ENCODE measurements at regions not wholly inside any gene's neighbourhood (a gene's known extent, or its start where the extent isn't known, plus 50 kb on each side); places are given as distances from the start of the nearest gene placed in this dataset.

GRCh38 chr10:78769526-78769925 lies 299.2 kb upstream of the ZMIZ1 start:
- no peak for DNase-seq (ENCODE audit: low read depth in 2 of 2)

DNA sequence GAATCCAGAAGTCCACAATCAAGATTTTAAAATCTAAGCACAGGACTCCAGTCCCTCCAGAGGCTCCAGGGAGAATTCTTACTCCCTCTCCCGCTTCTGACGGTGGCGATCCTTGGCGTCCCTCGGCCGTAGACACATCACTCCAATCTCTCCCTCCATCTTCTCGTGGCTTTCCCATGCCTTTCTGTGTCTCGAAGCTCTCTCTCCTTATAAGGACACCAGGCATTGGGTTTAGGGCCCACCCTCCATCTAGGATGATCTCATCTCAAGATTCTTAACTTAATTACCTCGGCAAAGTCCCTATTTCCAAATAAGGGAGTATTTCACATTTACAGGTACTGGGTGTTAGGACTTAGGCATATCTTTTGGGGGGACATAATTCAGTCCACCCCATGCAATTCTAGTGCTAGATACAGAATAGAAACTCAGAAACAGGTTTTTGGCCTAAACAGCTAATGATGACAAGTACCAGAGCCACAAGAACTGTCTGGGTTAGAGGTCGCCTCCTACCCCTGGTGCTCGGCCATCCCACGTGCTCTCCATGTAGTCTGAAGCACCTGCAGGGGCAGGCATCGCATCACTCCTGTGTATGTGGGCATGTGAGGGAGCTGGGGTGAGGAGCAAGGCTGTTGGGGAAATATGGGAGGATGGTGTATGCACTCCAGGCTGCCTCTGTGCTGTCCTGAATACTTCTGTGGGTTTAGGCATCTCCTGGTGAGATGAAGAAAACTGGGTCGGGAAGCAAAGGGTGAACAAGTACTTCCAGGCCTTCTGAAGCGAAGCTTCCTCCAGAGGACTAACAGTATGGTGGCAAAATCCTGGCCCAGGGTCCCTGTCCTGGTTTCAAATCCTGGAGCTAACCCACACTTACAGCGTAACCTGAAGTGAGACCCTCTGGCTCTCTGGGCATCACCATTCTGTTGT lies 298.3 kb upstream of the ZMIZ1 start:
- DNase-seq (ENCODE audit: low read depth in 2 of 2): peak in 1 of 2 experiments; percentile 47

DNA sequence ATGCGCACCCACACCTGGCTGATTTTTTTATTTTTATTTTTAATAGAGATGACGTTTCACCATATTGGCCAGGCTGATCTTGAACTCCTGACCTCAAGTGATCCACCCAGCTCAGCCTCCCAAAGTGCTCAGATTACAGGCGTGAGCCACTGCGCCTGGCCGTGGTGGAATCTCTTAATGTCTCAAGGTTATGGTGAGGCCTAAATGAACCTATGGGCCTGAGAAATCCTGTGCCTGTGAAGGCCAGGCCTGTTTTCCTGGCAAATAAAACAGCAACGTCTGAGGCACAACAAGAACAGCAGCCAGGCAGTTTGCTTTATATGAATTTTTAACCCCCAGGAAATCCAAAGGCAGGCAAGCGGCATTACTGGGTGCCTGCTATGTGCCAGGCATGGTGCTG lies 297.5 kb upstream of the ZMIZ1 start:
- DNase-seq (ENCODE audit: low read depth in 2 of 2): no peak

GRCh38 chr10:78771808-78772455 lies 296.8 kb upstream of the ZMIZ1 start:
- DNase-seq (ENCODE audit: low read depth in 2 of 2): no peak

GRCh38 chr10:78772486-78772885 lies 296.3 kb upstream of the ZMIZ1 start:
- no peak for DNase-seq (ENCODE audit: low read depth in 2 of 2)

DNA sequence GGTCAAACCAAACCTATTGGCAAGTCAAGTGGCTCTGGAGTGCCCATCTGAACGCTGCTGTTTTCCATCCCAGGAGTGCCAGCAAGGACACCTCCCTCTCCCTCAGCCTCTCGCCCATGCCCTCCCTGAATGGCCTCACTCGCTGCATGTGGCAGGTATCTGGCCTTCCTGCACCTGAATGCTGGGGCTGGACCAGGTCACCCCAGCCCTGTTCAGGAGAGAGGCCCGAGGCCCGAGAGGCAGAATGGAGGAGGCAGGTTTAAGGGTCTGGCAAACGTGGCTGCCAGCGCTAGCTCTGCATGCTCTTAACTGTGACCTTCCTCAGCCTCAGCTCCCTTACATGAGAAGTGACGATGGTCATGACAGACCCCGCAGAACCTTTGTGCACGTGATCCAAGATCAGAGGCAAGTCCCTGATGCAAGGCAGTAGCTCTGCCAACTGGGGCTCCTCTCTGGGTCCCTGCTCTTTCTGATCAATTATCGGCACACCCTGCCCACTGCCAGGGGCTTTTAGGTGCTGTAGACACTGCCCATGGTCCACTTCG lies 295.7 kb upstream of the ZMIZ1 start:
- DNase-seq (ENCODE audit: low read depth in 2 of 2): no peak

DNA sequence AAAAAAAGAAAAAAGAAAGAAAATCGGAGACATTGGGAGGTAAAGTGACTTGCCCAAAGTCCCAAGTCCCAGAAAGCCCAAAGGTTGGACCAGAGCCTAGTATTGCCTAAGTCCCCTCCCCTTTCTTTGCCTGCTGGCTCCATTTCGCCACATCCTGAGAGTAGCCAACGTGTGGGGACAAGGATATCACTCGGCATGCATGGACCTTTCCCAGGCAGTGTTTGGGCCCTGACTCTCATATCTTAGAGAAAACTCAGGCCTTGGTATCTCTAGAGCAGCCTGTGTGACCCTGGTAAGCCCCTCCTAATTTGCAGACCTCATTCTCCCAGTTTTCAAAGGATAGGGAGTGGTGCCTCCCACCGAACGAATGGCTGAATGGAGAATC lies 294.2 kb upstream of the ZMIZ1 start:
- no peak for DNase-seq (ENCODE audit: low read depth in 2 of 2)

GRCh38 chr10:78774999-78775711 lies 293.6 kb upstream of the ZMIZ1 start:
- no peak for DNase-seq (ENCODE audit: low read depth in 2 of 2)

- no peak for DNase-seq (ENCODE audit: low read depth in 2 of 2)
Measured at GRCh38 chr10:78775891-78776290, 292.9 kb upstream of the ZMIZ1 start.

DNA sequence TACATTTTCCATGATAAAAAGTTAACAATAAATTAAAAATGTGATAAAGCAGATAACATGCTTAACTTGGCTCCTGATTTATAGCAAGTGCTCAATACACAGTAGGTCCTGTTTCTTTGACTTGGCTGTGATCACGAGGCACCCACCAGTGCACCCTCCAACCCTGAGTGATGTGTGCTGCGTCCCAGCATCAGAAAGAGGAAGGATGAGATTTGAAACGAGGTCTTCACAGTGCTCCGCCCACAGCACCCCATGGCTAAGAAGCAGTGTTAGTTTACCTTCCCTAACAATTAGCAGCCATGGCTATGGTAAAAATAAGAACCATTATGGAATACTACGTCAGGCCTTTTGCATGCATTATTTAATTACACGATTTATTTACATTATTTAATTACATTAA lies 292.0 kb upstream of the ZMIZ1 start:
- DNase-seq (ENCODE audit: low read depth in 2 of 2): no peak

- no peak for DNase-seq (ENCODE audit: low read depth in 2 of 2)
Measured at GRCh38 chr10:78777466-78777865, 291.3 kb upstream of the ZMIZ1 start.

DNA sequence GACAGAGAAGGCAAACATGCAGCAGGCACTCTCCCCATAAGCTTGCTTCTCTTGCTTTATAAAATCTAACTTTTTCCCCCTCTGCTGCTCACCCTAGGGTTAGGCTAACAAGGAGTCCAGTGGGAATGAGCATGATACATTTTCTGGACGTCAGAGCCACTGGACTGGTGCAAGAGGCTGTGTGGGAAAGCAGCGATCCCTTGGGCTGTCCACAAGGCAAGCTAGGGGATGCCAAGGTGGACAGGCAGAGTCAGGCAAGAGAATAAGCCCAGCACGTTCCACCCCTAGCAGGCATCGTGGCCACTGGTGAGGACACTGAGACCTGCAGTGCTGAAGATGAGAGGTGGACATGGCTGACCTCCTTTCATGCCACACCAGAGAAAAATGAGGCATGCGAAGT lies 290.9 kb upstream of the ZMIZ1 start:
- no peak for DNase-seq (ENCODE audit: low read depth in 2 of 2)

- DNase-seq (ENCODE audit: low read depth in 2 of 2): no peak
Measured at GRCh38 chr10:78778444-78779338, 290.1 kb upstream of the ZMIZ1 start.

DNA sequence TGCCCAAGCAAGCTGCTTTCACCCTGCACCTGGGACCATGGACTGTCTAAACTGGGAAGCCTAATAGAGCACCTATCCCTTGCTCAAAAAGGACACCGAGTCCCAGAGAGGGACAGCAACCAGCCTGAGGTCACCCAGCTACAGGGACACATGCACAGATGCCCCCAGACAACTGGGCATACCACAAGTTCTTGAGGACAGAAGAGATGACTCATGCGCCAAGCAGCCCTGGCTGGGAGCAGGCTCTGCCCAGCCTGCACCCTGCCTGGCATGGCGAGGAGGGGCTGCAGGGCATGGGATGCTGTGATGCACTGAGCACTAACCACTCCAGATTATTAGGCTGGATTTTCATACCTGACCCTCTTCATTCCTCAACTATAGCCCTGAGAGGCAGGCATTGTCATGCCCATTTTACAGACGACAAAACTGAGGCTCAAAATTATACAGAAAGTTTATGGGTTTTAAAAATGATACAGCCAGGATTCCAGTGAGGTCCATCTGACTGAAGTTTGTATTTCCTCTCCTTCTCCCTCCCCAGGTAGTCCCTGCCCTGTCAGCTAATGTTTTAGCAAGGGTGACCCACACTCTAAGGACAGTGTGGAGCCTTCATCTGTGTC lies 289.3 kb upstream of the ZMIZ1 start:
- no peak for DNase-seq (ENCODE audit: low read depth in 2 of 2)

DNA sequence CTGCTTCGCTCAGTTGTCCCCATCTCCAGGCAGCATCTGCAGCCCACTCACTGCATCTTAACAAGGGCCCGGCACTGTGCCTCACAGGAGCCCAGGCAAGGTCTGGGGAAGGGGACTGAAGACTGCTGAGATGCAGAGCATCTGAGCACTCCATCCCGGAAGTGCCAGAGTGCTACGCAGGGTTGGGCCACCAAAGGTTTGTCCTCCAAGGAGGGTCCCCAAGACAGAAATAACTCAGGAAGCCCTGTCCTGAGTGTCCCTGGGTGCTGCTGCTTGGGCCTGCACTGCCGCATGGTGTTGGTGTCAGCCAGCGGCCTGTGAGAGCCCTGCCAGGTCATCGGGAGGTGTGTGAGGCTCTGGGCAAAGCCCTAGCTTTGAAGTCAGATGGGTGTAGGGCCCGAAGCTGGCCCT lies 288.2 kb upstream of the ZMIZ1 start:
- DNase-seq (ENCODE audit: low read depth in 2 of 2): no peak

DNA sequence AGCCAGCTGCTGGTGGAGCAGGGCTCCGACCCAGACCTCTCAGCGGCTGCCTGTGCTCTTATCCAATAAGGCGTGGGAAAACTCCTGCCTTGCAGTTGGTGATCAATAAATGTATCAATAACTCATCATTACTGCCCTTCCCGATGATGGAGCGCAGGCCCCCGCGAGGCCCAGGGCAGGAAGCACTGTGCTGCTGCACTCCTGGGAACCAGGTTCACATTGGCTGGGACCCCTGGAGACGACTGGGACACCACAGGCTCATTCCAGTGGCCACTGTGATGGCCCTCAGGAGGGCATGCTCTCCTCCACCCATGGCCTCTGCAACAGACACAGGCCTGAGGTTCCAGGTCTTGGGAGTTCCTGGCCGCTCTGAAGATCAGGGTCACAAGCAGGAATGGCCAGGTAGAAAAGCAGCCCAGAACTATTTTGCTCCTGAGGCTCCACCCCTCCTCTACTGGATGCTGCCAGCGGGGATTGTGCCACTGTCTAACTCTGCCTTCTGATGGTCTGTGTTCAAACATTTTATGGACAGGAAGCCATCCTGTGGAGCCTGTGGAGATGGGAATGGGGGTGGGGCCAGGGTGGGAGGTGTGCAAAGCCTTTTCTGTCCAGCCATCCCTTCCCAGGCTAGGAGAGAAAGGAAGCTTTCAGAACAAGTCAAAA lies 287.4 kb upstream of the ZMIZ1 start:
- DNase-seq (ENCODE audit: low read depth in 2 of 2): no peak

DNA sequence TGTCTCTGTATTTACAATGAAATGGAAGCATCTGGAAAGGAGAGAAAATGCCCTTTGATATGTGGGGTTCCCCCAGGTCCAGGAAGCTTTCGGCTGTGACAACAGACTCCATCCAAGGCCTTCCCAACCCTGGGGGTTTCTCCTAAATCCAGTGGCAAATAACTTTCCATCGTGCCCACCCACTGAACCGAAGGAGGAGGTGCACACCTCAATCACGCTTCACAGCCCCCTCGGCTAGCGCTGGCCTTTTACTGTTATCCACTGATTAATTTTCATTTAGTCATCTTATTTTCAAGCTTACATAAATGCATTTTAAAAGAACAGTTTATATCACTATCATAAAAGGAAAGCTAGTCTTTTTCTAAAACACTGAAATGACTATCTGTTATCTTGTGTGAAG lies 286.8 kb upstream of the ZMIZ1 start:
- no peak for DNase-seq (ENCODE audit: low read depth in 2 of 2)

- no peak for DNase-seq (ENCODE audit: low read depth in 2 of 2)
Measured at GRCh38 chr10:78782441-78782840, 286.3 kb upstream of the ZMIZ1 start.

- no peak for DNase-seq (ENCODE audit: low read depth in 2 of 2)
Measured at GRCh38 chr10:78783753-78784152, 285.0 kb upstream of the ZMIZ1 start.

DNA sequence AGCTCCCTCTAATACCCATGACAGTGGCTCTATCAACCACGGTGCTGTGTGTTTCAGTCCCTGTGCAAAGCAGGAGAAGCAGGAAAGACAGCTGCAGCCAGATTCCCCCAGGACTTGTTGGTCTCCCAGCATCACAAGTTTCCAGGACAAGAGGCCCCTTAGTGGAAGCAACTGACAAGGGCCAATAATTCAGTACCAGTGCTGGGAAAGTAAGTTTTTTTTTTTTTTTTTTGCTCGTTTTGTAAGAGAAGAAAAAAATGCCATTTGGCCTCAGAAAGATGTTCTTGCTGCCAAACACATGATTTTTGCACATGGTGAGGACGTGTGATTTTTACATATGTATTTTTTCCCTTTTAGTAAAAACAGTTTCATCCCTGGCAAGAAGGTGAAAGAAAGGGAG lies 284.2 kb upstream of the ZMIZ1 start:
- DNase-seq (ENCODE audit: low read depth in 2 of 2): no peak

Data from fibroblast of skin of left quadriceps (primary cell).